HG03469 (cell line): ENCODE measurements at regions not wholly inside any gene's neighbourhood (a gene's known extent, or its start where the extent isn't known, plus 50 kb on each side); places are given as distances from the start of the nearest gene placed in this dataset.

Experiments
- ATAC-seq: cut with Tn5 transposase; IDR thresholded peaks from one replicate; pipeline ENCODE4 v1.9.1; 2021; ENCODE audit warnings: mild to moderate bottlenecking, moderate library complexity, moderate number of reproducible peaks; ENCODE audit not compliant: unreplicated experiment

DNA sequence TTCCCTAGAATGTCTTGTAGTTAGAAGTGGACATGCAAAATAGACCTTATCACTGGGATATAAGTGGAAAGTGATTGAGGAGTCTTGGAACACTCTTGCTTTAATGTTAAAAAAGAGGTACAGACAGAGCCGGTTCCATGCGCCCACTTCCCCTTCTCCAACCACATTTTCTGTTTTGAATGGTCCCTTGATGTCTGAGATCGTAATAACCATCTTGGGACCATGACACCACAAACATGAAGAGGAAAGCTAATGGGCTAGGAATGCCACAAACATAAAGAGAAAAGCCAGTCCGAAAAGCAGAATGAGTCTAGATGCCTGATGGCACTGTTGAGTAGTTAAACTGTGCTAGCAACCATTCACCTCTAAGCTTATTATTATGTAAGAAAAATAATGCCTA lies 54.8 kb upstream of the SPON1 start:
- ATAC-seq = no peak

DNA sequence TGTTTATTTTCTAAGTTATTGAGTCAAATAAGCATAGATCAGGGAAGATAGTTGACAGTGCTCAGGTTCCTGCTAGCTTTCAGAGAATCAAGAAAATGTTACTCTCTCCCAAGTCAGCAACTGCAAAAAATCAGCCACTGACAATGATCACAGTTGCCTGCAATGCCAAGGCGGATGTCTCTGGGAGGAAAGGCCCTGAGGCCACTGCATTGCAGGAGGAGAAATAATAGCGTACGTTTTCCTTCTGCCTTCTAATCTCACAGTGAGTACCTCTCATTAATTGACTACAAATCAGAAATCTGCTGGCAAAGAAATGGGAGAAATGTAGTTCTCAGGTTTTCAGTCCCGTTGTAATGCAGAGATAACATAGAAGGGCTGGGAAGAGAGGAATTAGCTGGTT lies 54.0 kb upstream of the SPON1 start:
- no peak for ATAC-seq
